Hematopoietic multipotent progenitor cell treated with erythropoietin and hydrocortisone succinate and interleukin-3 and kit ligand, for 4 days (in vitro differentiated cells): ENCODE measurements at regions not wholly inside any gene's neighbourhood (a gene's known extent, or its start where the extent isn't known, plus 50 kb on each side); places are given as distances from the start of the nearest gene placed in this dataset.

Experiments used
- DNase-seq: peaks from one replicate; pipeline ENCODE4 v3.0.0-alpha.2; 2015

- no peak for DNase-seq
Observed at GRCh38 chrX:67480789-67481188, 63.0 kb upstream of the AR start.
